Esophagus squamous epithelium (tissue), 4 donors: ENCODE measurements at regions not wholly inside any gene's neighbourhood (a gene's known extent, or its start where the extent isn't known, plus 50 kb on each side); places are given as distances from the start of the nearest gene placed in this dataset.

Source experiments
- CTCF ChIP-seq, 6 experiments: fragments of 450-650 bp in 4 of 6; fragments of 200-600 bp in 2 of 6; sonication (generic) in 2 of 6; IDR thresholded peaks; one replicate each; pipeline ENCODE4 v1.5.1; 2016 to 2019; ENCODE audit warnings: antibody characterized with exemption in 6 of 6, mild to moderate bottlenecking in 4 of 6, moderate library complexity in 4 of 6
- POLR2A ChIP-seq, 4 donors: fragments of 450-650 bp; IDR thresholded peaks; one replicate each; pipeline ENCODE4 v1.6.1; 2017; ENCODE audit warnings: antibody characterized with exemption in 4 of 4, mild to moderate bottlenecking in 4 of 4, moderate library complexity in 3 of 4

- TF ChIP-seq POLR2A (IDR thresholded peaks at IDR 0.05) (no peak), CTCF (IDR thresholded peaks at IDR 0.05) (no peak)
These were observed 220.1 kb upstream of the EDNRB start for GRCh38 chr13:78138756-78139155.
